Transverse colon (tissue), 4 donors: ENCODE measurements at regions not wholly inside any gene's neighbourhood (a gene's known extent, or its start where the extent isn't known, plus 50 kb on each side); places are given as distances from the start of the nearest gene placed in this dataset.

ENCODE experiments used
- POLR2A ChIP-seq: fragments of 450-650 bp; IDR thresholded peaks from one replicate; pipeline ENCODE4 v1.6.1; 2016; ENCODE audit warnings: antibody characterized with exemption, mild to moderate bottlenecking, moderate library complexity
- POLR2AphosphoS5 ChIP-seq, 3 donors: sonication (generic); formaldehyde crosslinking; IDR thresholded peaks; one replicate each; pipeline ENCODE4 v1.6.1; 2016; ENCODE audit warnings: antibody characterized with exemption in 3 of 3
- TF ChIP-seq, protein P1 (sequence below), 5 experiments: fragments of 200-600 bp in 3 of 5; fragments of 450-650 bp in 2 of 5; sonication (generic) in 3 of 5; IDR thresholded peaks; 1 replicate in 2 of 5; 2 replicates in 3 of 5; pipeline ENCODE4 v1.5.1; 2016 to 2017; ENCODE audit warnings: antibody characterized with exemption in 5 of 5, inconsistent platforms in 3 of 5, mild to moderate bottlenecking in 2 of 5, moderate library complexity in 1 of 5

- TF ChIP-seq, protein P1, sequence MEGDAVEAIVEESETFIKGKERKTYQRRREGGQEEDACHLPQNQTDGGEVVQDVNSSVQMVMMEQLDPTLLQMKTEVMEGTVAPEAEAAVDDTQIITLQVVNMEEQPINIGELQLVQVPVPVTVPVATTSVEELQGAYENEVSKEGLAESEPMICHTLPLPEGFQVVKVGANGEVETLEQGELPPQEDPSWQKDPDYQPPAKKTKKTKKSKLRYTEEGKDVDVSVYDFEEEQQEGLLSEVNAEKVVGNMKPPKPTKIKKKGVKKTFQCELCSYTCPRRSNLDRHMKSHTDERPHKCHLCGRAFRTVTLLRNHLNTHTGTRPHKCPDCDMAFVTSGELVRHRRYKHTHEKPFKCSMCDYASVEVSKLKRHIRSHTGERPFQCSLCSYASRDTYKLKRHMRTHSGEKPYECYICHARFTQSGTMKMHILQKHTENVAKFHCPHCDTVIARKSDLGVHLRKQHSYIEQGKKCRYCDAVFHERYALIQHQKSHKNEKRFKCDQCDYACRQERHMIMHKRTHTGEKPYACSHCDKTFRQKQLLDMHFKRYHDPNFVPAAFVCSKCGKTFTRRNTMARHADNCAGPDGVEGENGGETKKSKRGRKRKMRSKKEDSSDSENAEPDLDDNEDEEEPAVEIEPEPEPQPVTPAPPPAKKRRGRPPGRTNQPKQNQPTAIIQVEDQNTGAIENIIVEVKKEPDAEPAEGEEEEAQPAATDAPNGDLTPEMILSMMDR (IDR thresholded peaks at IDR 0.05), result no peak
- TF ChIP-seq POLR2AphosphoS5 (IDR thresholded peaks at IDR 0.05) (no peak), POLR2A (no peak)
Measured at GRCh38 chr2:67242456-67242855, 154.7 kb upstream of the ETAA1 start.
